Kidney (tissue), 13 donors: ENCODE measurements at regions not wholly inside any gene's neighbourhood (a gene's known extent, or its start where the extent isn't known, plus 50 kb on each side); places are given as distances from the start of the nearest gene placed in this dataset.
"Not testable (repeated sequence)": the region's sequence is repeated elsewhere in the genome, so short reads cannot be mapped to it uniquely, and the experiment has no call there.

Experiments
- DNase-seq, 5 donors: peaks; one replicate each; pipeline ENCODE4 v3.0.0-alpha.2; 2013 to 2020
- FAIRE-seq: peaks from 2 replicates; lab custom pipeline; 2012; peaks lifted over from hg19 to GRCh38; lab: Jason Lieb, UNC
- H3K27ac ChIP-seq, 2 donors: one replicate each; pipeline ENCODE4 v1.7.0; 2013; ENCODE audit warnings: low read depth in 2 of 2, low read length in 2 of 2, inconsistent platforms in 1 of 2
- H3K27me3 ChIP-seq: one replicate; pipeline ENCODE4 v1.7.1; 2013; ENCODE audit warnings: low read length, inconsistent platforms; ENCODE audit not compliant: control insufficient read depth, insufficient read depth
- H3K36me3 ChIP-seq, 3 donors: one replicate each; pipeline versions ENCODE4 v1.7.0 to v1.7.1; 2013; ENCODE audit warnings: low read length in 3 of 3, control low read depth in 1 of 3, inconsistent platforms in 1 of 3; ENCODE audit not compliant: insufficient read depth in 3 of 3, control insufficient read depth in 2 of 3
- H3K4me1 ChIP-seq, 3 donors: one replicate each; pipeline versions ENCODE4 v1.7.0 to v1.7.1; 2013; ENCODE audit warnings: low read length in 3 of 3, inconsistent platforms in 1 of 3, low read depth in 1 of 3; ENCODE audit not compliant: control insufficient read depth in 2 of 3, insufficient read depth in 2 of 3
- H3K4me3 ChIP-seq, 3 donors: one replicate each; pipeline versions ENCODE4 v1.7.0 to v1.8.1; 2013; ENCODE audit warnings: low read length in 3 of 3, control low read depth in 1 of 3, inconsistent platforms in 1 of 3
- H3K9ac ChIP-seq, 3 donors: one replicate each; pipeline versions ENCODE4 v1.7.0 to v1.7.1; 2013; ENCODE audit warnings: low read length in 3 of 3, control low read depth in 1 of 3, inconsistent platforms in 1 of 3
- H3K9me3 ChIP-seq, 3 donors: one replicate each; pipeline versions ENCODE4 v1.7.0 to v1.7.1; 2013; ENCODE audit warnings: low read length in 3 of 3, control low read depth in 1 of 3, inconsistent platforms in 1 of 3; ENCODE audit not compliant: control insufficient read depth in 2 of 3, insufficient read depth in 1 of 3
- CTCF ChIP-seq: IDR thresholded peaks from 3 replicates; pipeline ENCODE4 v1.5.1; 2012; ENCODE audit warnings: mild to moderate bottlenecking, moderate library complexity, borderline replicate concordance; ENCODE audit not compliant: insufficient read depth; ENCODE audit errors: extremely low read depth
- intact Hi-C: fragments of 100-400 bp; cut with DNase I; formaldehyde crosslinking; loops from one replicate; pipeline ENCODE4 v1.11.1; 2022
- donor health status: control.
- donor health status: control.
- donor health status: control.
- donor health status: control.
- donor health status: control.
- donor health status: DM: yes; HTN: yes; CAD: no.
- donor health status: Normal renal cell carcinoma (clear cell type).

DNA sequence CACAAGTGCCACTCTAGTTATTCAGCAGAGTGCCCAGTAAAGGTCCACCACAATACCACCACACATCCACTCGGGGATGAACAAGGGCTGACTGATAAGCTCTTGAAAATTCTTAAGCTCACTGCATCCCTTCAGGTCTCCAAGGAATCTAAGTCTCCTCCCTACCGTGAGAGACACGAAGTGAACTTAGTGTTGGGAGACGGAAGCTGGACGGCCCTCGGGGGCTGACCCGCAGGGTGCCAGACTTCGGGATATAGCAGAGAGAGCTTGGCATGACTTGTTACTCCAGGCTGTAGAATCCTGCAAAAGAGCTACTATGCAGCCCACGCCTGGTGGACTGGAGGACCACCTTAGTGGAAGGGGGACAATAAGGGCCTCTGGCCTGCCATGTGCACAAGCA is 75.1 kb downstream of the LYZL1 start:
- intact Hi-C loops: not testable (repeated sequence)

DNA sequence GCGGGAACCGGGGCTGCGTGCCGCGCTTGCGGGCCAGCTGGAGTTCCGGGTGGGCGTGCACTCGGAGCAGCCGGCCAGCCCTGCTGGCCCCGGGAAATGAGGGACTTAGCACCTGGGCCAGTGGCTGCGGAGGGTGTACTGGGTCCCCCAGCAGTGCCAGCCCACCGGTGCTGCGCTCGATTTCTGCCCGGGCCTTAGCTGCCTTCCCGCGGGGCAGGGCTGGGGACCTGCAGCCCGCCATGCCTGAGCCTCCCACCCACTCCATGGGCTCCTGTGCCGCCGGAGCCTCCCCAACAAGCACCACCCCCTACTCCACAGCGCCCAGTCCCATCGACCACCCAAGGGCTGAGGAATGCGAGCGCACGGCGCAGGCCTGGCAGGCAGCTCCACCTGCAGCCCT is 77.3 kb downstream of the LYZL1 start:
- intact Hi-C loops, H3K9me3 ChIP-seq, H3K27ac ChIP-seq, FAIRE-seq, H3K4me3 ChIP-seq, H3K4me1 ChIP-seq, H3K27me3 ChIP-seq, H3K9ac ChIP-seq, H3K36me3 ChIP-seq, DNase-seq: not testable (repeated sequence)

More for the DNA sequence above, 75.1 kb downstream of the LYZL1 start:
- not testable (repeated sequence) for H3K27ac ChIP-seq, H3K9ac ChIP-seq, H3K36me3 ChIP-seq, H3K27me3 ChIP-seq, FAIRE-seq, H3K9me3 ChIP-seq, H3K4me1 ChIP-seq, H3K4me3 ChIP-seq, DNase-seq

- no peak for FAIRE-seq
- TF ChIP-seq CTCF: no peak
- intact Hi-C loops: no loop called here
These were observed 80.5 kb downstream of the LYZL1 start for GRCh38 chr10:29369419-29369818.

GRCh38 chr10:29370097-29371092 is 81.5 kb downstream of the LYZL1 start:
- no peak for DNase-seq

More at GRCh38 chr10:29369419-29369818, 80.5 kb downstream of the LYZL1 start:
- no peak overlapping the region for H3K27ac ChIP-seq
- H3K9me3 ChIP-seq: no peaks in the 10 kb centered on the region
- H3K36me3 ChIP-seq: no peaks in the 10 kb centered on the region
- no peak overlapping the region for H3K4me3 ChIP-seq
- H3K9ac ChIP-seq: no peak overlapping the region
- no peaks in the 10 kb centered on the region for H3K4me1 ChIP-seq
- H3K27me3 ChIP-seq: no peaks in the 10 kb centered on the region
- no peak for DNase-seq

More at GRCh38 chr10:29370097-29371092, 81.5 kb downstream of the LYZL1 start:
- no peaks in the 10 kb centered on the region for H3K9me3 ChIP-seq
- no peak overlapping the region for H3K4me3 ChIP-seq
- intact Hi-C loops: no loop called here
- no peak for TF ChIP-seq CTCF
- H3K36me3 ChIP-seq: no peaks in the 10 kb centered on the region
- no peak overlapping the region for H3K9ac ChIP-seq
- H3K27me3 ChIP-seq: no peaks in the 10 kb centered on the region
- no peak overlapping the region for H3K27ac ChIP-seq
- no peak for FAIRE-seq
- peaks cover 0 to 1% (median 0%) of the 10 kb centered on the region in 3 donors for H3K4me1 ChIP-seq
